Heart left ventricle (tissue), 13 donors: ENCODE measurements at regions not wholly inside any gene's neighbourhood (a gene's known extent, or its start where the extent isn't known, plus 50 kb on each side); places are given as distances from the start of the nearest gene placed in this dataset.

ENCODE experiments used
- POLR2A ChIP-seq, 2 donors: fragments of 450-650 bp; IDR thresholded peaks; one replicate each; pipeline ENCODE4 v1.6.1; 2017; ENCODE audit warnings: antibody characterized with exemption in 2 of 2, mild to moderate bottlenecking in 2 of 2, moderate library complexity in 2 of 2
- TF ChIP-seq, protein P1 (sequence below), 12 donors: fragments of 200-600 bp; sonication (generic) in 4 of 12; IDR thresholded peaks; one replicate each; pipeline versions ENCODE4 v1.5.0 to v1.8.0; 2018 to 2022; ENCODE audit warnings: antibody characterized with exemption in 12 of 12, mild to moderate bottlenecking in 5 of 12
- donor health status: ischemic (EF 13 %, LVEDD 7.1; RV severe dilation, severe dysfunction).
- donor health status: DM: no; HTN: yes; CAD: no.
- donor health status: DM: no; HTN: no; CAD: no.
- donor health status: ischemic (EF 25% LVEDD 6.9; RV normal size, moderate dysfunction).
- donor health status: ischemic (EF 25% LVEDD 5.7; RV mildly dilated, moderate dysfunction).
- donor health status: ischemic (EF 35%, LVEDD 5.7; RV mildly dilated, moderate dysfunction).
- donor health status: nonischemic (EF 11% LVEDD 7.7; RV severe dilation, severe dysfunction).
- donor health status: DM: yes; HTN: yes; CAD: no.
- donor health status: PGD.
- donor health status: ischemic (EF 29% LVEDD 5.4; RV normal size, mild dysfunction).
- donor health status: nonischemic (EF 23%, LVEDD 6.1; RV moderate dilation, normal function).

DNA sequence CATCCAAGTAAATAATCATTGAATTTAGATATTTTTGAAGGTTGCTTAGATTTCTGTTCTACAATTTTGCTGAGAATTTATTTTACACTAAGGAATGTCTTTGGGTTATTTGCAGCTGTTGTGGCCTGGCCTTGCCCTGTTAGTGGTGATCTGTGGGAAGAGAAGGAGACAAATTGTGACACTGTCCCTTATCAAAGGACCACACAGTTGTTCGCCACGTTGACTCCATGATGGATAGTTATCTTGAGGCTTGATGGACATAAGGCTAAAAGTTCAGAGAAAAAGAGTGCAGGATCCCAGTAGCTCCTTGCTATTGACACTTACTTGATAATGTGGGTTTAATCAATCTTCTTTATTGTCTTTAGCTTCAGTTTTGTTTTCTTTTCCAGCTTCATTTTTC is 186.6 kb upstream of the MEF2C start:
- TF ChIP-seq, protein P1, sequence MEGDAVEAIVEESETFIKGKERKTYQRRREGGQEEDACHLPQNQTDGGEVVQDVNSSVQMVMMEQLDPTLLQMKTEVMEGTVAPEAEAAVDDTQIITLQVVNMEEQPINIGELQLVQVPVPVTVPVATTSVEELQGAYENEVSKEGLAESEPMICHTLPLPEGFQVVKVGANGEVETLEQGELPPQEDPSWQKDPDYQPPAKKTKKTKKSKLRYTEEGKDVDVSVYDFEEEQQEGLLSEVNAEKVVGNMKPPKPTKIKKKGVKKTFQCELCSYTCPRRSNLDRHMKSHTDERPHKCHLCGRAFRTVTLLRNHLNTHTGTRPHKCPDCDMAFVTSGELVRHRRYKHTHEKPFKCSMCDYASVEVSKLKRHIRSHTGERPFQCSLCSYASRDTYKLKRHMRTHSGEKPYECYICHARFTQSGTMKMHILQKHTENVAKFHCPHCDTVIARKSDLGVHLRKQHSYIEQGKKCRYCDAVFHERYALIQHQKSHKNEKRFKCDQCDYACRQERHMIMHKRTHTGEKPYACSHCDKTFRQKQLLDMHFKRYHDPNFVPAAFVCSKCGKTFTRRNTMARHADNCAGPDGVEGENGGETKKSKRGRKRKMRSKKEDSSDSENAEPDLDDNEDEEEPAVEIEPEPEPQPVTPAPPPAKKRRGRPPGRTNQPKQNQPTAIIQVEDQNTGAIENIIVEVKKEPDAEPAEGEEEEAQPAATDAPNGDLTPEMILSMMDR (IDR thresholded peaks at IDR 0.05) = no peak
- TF ChIP-seq POLR2A (IDR thresholded peaks at IDR 0.05) = no peak
